Endothelial cell of umbilical vein (primary cell): ENCODE measurements at regions not wholly inside any gene's neighbourhood (a gene's known extent, or its start where the extent isn't known, plus 50 kb on each side); places are given as distances from the start of the nearest gene placed in this dataset.

Experiments
- BruUV-seq: library from RNA; stranded (reverse); fragments of 400-500 nt; replicated peaks from 2 replicates; lab custom pipeline; 2021; lab: Mats Ljungman, UMichigan
- CTCF ChIA-PET: fragments of 300-600, 350-600 bp; sonication (Branson Sonifier 250); formaldehyde crosslinking; loops from one replicate; lab custom pipeline; 2021; ENCODE audit warnings: antibody characterized with exemption, inconsistent platforms; lab: Charles Lee
- POLR2A ChIA-PET: fragments of 300-600, 350-600 bp; sonication (Branson Sonifier 250); formaldehyde crosslinking; loops from one replicate; lab custom pipeline; 2021; ENCODE audit warnings: antibody characterized with exemption, inconsistent platforms; lab: Charles Lee
- DNase-seq: peaks from one replicate; pipeline ENCODE4 v3.0.0-alpha.2; 2011; ENCODE audit warnings: low read depth, low spot score
- FAIRE-seq: peaks from 2 replicates; lab custom pipeline; 2011; peaks lifted over from hg19 to GRCh38; lab: Jason Lieb, UNC
- H2AFZ ChIP-seq: 2 replicates; pipeline ENCODE4 v1.6.0; 2012; ENCODE audit warnings: low read depth, low read length, control low read depth, inconsistent platforms
- H3K27ac ChIP-seq: 2 replicates; pipeline ENCODE4 v1.5.1; 2011; ENCODE audit warnings: low read depth, mild to moderate bottlenecking, control low read depth, low read length, moderate library complexity; ENCODE audit not compliant: insufficient read depth
- H3K27me3 ChIP-seq, 2 experiments: 2 replicates each; pipeline versions ENCODE4 v1.6.0 to v1.6.1; 2011; ENCODE audit warnings: low read length in 2 of 2, mixed read lengths in 1 of 2; ENCODE audit not compliant: control insufficient read depth in 2 of 2, insufficient read depth in 2 of 2
- H3K36me3 ChIP-seq, 2 experiments: 2 replicates in 1 of 2; 3 replicates in 1 of 2; pipeline ENCODE4 v1.5.1; 2011; ENCODE audit warnings: low read length in 2 of 2, mild to moderate bottlenecking in 1 of 2, moderate library complexity in 1 of 2; ENCODE audit not compliant: control insufficient read depth in 2 of 2, insufficient read depth in 2 of 2; ENCODE audit errors: extremely low read depth in 1 of 2
- H3K4me1 ChIP-seq: 3 replicates; pipeline ENCODE4 v1.5.1; 2011; ENCODE audit warnings: mild to moderate bottlenecking, low read length; ENCODE audit not compliant: control insufficient read depth, insufficient read depth; ENCODE audit errors: extremely low read depth
- H3K4me2 ChIP-seq: 2 replicates; pipeline ENCODE4 v1.6.1; 2011; ENCODE audit warnings: low read length, control low read depth, mixed read lengths; ENCODE audit not compliant: insufficient read depth
- H3K4me3 ChIP-seq, 3 experiments: fragments of 200-600 bp in 1 of 3; sonication (generic), shearing (Covaris generic) in 1 of 3; replicated peaks in 1 of 3; 2 replicates each; pipeline ENCODE4 v1.5.1; 2011 to 2016; ENCODE audit warnings: control low read depth in 3 of 3, low read length in 3 of 3, mild to moderate bottlenecking in 2 of 3, inconsistent platforms in 1 of 3, low read depth in 1 of 3, moderate library complexity in 1 of 3; ENCODE audit not compliant: insufficient read depth in 1 of 3
- H3K79me2 ChIP-seq: 2 replicates; pipeline ENCODE4 v1.6.0; 2012; ENCODE audit warnings: low read length, inconsistent platforms; ENCODE audit not compliant: control insufficient read depth, insufficient read depth
- H3K9ac ChIP-seq: replicated peaks from 2 replicates; pipeline ENCODE3; 2011; ENCODE audit warnings: low read length, control low read depth; ENCODE audit not compliant: insufficient read depth; ENCODE audit errors: extremely low read depth
- H3K9me1 ChIP-seq: replicated peaks from 3 replicates; pipeline ENCODE4 v1.6.0; 2011; ENCODE audit warnings: mild to moderate bottlenecking, low read length; ENCODE audit not compliant: control insufficient read depth, insufficient read depth; ENCODE audit errors: extremely low read depth
- H3K9me3 ChIP-seq: replicated peaks from 2 replicates; pipeline ENCODE4 v1.5.1; 2012; ENCODE audit warnings: low read length, inconsistent platforms; ENCODE audit not compliant: control insufficient read depth, insufficient read depth
- H4K20me1 ChIP-seq: replicated peaks from 2 replicates; pipeline ENCODE3; 2011; ENCODE audit warnings: mild to moderate bottlenecking, low read length; ENCODE audit not compliant: control insufficient read depth, insufficient read depth; ENCODE audit errors: extremely low read depth
- FOS ChIP-seq: IDR thresholded peaks from 2 replicates; pipeline ENCODE4 v1.6.1; 2011; ENCODE audit warnings: mild to moderate bottlenecking, low read length, moderate library complexity, borderline replicate concordance; ENCODE audit not compliant: insufficient read depth
- GATA2 ChIP-seq: IDR thresholded peaks from 2 replicates; pipeline ENCODE4 v1.7.0; 2011; ENCODE audit warnings: low read depth, mild to moderate bottlenecking, moderate library complexity, mixed read lengths, low read length; ENCODE audit not compliant: insufficient read length, insufficient read depth
- MAX ChIP-seq: IDR thresholded peaks from 2 replicates; pipeline ENCODE4 v1.6.1; 2011; ENCODE audit not compliant: insufficient read depth, insufficient read length
- POLR2A ChIP-seq: IDR thresholded peaks from 2 replicates; pipeline ENCODE4 v1.6.1; 2012; ENCODE audit warnings: low read depth, mild to moderate bottlenecking, control low read depth, low read length
- POLR2AphosphoS5 ChIP-seq: IDR thresholded peaks from 2 replicates; pipeline ENCODE4 v1.6.1; 2012; ENCODE audit warnings: low read depth, mild to moderate bottlenecking, control low read depth, low read length, moderate library complexity; ENCODE audit not compliant: insufficient read depth
- dilution Hi-C: fragments of 300-500 bp; cut with MboI; formaldehyde crosslinking; loops from one replicate; pipeline ENCODE4 v1.15.0; 2019; ENCODE audit warnings: low sequenced_read_pairs; ENCODE audit not compliant: extremely low pct_ligation_motif_present
- intact Hi-C: fragments of 100-400 bp; cut with micrococcal nuclease; formaldehyde crosslinking; loops from one replicate; pipeline ENCODE4 v1.10.0; 2022

- no peak overlapping the region for H2AFZ ChIP-seq
- no peak overlapping the region for H3K4me3 ChIP-seq
- H3K9me1 ChIP-seq, result no peaks in the 10 kb centered on the region
- BruUV-seq, result no TSS peak
- dilution Hi-C loops, result loop anchor here (25.0 kb wide), 1 partner anchor 264 kb away; no protein-coding TSS in a partner anchor
- no peaks in the 10 kb centered on the region for H3K79me2 ChIP-seq
- H4K20me1 ChIP-seq, result no peaks in the 10 kb centered on the region
- no peak for TF ChIP-seq FOS
- TF ChIP-seq POLR2A, result no peak
- no peak for TF ChIP-seq GATA2
- no peak for TF ChIP-seq POLR2AphosphoS5
- TF ChIP-seq MAX, result no peak
- peaks cover 13 to 20% of the 10 kb centered on the region in 2 experiments for H3K27me3 ChIP-seq
- CTCF ChIA-PET, result interaction anchor here (0.7 kb wide), 1 partner anchor 8 kb away, joined by 3 read pairs; no protein-coding TSS in a partner anchor
- no peak overlapping the region for H3K4me2 ChIP-seq
- peaks cover 4% of the 10 kb centered on the region for H3K4me1 ChIP-seq
- H3K27ac ChIP-seq, result no peak overlapping the region
- DNase-seq, result no peak
- no peak for FAIRE-seq
- no peak overlapping the region for H3K9ac ChIP-seq
- no peaks in the 10 kb centered on the region for H3K9me3 ChIP-seq
- POLR2A ChIA-PET, result no interaction called here
- intact Hi-C loops, result no loop called here
- H3K36me3 ChIP-seq, result no peaks in the 10 kb centered on the region
These were observed 104.6 kb upstream of the FGF3 start for GRCh38 chr11:69923641-69924307.
